ENCODE measurements at regions not wholly inside any gene's neighbourhood (a gene's known extent, or its start where the extent isn't known, plus 50 kb on each side); places are given as distances from the start of the nearest gene placed in this dataset.

GRCh38 chr20:24796236-24796635 lies 152.8 kb upstream of the CST7 start:
- DNase-seq (ENCODE audit: low spot score) = no peak

GRCh38 chr20:24797113-24797512 lies 152.0 kb upstream of the CST7 start:
- DNase-seq (ENCODE audit: low spot score) = no peak

- no peak for DNase-seq (ENCODE audit: low spot score)
Observed at GRCh38 chr20:24797745-24798655, 151.1 kb upstream of the CST7 start.

DNA sequence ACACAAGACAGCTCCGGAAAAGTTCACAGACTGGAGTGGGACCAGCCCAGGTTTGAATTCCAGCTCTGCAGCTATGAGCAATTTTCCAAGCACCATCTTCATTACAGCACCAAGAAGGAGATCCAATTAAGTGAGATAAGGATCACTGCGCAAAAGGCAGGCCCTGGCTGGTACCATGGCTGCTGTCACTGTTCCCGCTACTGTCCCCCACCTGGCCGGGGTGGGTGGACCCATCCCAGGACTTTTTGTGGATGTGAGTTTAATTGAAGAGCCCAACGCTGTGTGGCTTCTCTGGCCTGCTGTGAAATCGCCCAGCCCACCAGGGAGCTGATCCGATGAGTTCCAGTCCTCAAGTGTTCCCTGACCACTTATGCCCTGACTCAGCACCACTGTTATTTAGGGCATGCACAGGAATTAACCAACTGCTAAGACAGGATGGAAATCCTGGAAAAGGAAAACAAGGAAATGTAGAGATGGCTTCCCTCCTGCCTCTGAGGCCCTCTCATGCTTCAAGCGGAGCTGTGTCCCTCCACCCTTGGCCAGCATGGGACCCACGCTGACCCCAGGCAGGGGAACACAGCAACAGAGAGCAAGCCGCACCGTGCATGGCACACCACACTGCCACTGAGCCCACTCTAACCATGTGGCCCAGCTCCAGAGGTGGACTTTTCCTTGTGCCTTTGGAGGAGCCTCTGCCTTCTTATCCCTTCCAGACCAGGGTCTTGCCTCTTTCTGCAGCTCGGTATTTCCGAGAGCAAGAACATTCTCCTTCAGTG lies 150.0 kb upstream of the CST7 start:
- DNase-seq (ENCODE audit: low spot score) = no peak

GRCh38 chr20:24799971-24800580 lies 149.0 kb upstream of the CST7 start:
- no peak for DNase-seq (ENCODE audit: low spot score)

DNA sequence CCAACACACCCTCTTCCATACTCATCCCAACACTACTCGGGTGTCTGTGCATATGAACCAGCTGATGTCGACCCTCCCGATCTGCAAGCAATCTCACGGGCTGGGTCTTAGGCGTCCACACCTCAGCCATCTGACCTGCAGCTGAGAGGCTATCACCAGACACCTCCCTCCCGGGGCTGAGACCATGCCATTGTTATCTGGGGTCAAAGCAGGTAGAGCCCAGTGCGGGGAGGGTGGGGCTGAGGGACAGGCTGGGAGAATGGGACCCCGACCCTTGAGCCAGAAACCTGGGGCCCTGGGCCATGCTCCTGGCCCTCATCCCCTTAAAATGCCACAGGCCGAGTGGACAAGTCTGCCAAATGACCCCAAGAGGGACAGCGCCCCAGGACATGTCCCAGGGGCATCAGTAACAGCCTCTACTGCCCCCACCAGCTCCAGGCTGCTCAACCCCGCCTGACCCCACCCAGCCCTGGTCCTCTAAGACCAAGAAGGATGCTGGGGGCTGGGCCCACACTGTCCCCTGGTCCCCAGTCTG lies 146.7 kb upstream of the CST7 start:
- DNase-seq (ENCODE audit: low spot score) = no peak

GRCh38 chr20:24804481-24805206 lies 144.4 kb upstream of the CST7 start:
- DNase-seq (ENCODE audit: low spot score) = no peak

- no peak for DNase-seq (ENCODE audit: low spot score)
Observed at GRCh38 chr20:24805456-24806238, 143.4 kb upstream of the CST7 start.

DNA sequence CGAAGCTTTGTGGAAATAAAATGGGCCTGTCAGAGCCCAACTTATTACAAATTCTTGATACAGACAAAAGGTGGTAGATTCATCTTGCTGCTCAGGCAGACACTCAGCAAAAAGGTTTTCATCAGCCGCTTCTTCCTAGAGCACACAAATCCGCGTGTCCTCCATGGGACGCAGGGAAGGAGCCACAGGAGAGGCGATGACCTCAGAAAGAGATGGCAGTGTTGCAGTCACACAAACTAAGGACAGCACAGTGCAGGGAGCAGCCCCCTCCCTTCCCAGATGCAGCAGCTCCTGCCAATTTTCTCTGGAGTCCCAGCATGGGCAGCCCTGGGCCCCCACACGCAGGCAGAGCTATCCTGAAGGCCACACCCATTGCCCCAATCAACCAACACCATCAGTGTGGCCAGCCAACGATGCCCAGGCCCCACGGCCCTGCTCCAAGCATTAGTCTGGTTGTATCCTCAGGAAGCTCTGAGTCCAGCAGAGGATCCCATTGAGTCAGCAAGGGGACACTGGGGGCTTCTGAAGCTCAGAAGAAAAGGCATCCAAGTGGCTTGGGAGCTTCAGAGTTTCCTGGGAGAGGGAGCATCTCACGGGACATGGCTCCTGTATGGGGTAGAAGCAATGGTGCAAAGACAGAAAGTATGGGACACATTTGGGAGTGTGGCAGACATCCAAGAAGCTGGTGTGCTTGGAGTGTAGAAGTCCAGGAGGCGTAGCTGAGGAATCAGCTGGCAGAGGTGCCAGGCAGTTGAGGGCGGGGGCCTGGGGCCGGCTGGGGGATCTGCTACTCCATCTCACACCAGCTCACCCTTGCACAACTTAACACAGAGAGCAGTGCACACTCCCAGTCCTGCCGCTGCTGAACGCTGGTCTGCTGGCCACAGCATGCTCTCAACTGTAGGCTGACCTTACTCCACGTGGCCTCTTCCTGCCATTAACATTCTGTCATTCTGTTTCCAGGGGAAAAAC lies 142.1 kb upstream of the CST7 start:
- no peak for DNase-seq (ENCODE audit: low spot score)

- no peak for DNase-seq (ENCODE audit: low spot score)
Observed at GRCh38 chr20:24808616-24809015, 140.5 kb upstream of the CST7 start.

DNA sequence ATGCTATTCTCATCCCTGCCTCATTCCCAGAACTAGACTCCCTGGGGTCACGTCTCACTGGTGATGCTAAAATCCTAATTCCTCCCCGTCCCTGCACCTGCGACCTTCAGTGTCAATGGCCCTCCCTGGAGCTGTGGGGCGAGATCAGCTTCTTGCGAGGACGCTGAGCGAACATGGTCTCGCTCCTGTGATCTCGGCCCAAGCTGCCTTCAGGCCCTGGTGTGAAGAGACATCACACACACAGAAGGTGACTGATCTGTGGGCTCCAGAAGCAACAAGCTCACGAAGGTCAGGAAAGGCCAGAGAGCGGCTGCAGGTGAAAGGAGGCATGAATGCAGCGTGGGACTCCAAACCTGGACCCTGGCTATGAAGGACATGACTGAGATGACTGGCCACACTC lies 139.5 kb upstream of the CST7 start:
- no peak for DNase-seq (ENCODE audit: low spot score)

- DNase-seq (ENCODE audit: low spot score) = no peak
Observed at GRCh38 chr20:24810676-24811407, 138.2 kb upstream of the CST7 start.

- DNase-seq (ENCODE audit: low spot score) = no peak
Observed at GRCh38 chr20:24812373-24812772, 136.7 kb upstream of the CST7 start.

DNA sequence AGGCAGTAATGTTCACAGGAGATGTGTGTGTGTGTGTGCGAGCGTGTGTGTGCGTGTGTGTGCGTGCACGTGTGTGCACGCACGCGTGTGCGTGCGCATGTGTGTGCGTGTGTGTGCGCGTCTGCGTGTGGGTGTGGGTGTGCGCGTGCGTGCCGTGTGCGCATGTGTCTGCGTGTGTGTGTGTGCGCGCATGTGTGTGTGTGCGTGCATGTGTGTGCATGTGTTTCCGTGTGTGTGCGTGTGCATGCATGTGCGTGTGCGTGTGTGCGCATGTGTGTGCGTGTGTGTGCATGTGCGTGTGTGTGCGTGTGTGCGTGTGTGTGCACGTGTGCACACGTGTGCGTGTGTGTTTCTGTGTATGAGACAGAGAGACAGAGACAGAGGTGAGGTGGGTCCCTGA lies 136.0 kb upstream of the CST7 start:
- no peak for DNase-seq (ENCODE audit: low spot score)

DNA sequence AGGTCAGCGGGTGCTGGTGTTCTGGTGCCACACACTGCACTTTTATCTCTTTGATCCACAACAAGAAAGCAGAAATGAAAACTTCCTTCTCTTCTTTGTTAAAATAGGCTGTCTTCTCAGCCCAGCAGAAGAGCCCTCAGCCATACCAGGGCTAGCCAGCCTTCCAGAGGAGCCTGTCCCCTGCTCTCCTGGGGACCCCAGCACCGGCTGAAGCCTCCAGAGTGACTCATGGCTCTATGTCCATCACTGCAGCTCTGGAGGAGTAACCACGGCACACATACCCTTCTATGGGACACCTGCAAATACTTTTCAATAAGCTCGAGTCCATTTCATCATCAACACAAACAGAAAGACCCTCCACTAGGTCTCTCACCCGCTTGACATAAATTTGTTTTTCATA lies 135.6 kb upstream of the CST7 start:
- DNase-seq (ENCODE audit: low spot score) = no peak

DNA sequence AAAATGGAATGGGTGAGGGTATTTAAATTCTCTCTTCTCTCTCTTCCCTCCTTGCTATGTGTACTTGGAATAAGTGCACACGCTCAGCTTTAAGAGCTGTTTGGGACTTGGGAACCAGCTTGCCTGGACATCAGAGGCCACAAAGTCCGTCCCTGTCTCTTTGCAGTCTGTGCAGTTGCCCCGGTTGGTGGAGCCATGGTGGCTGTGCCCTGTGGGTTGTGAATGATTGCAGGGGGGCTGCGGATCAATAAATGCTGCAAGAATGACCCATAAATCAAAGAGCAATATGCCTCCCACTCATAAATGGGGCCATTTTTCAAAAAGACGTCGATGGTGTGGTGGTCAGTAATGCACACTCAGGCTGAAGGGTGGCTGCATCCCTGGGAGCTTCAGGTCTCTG lies 135.1 kb upstream of the CST7 start:
- no peak for DNase-seq (ENCODE audit: low spot score)

DNA sequence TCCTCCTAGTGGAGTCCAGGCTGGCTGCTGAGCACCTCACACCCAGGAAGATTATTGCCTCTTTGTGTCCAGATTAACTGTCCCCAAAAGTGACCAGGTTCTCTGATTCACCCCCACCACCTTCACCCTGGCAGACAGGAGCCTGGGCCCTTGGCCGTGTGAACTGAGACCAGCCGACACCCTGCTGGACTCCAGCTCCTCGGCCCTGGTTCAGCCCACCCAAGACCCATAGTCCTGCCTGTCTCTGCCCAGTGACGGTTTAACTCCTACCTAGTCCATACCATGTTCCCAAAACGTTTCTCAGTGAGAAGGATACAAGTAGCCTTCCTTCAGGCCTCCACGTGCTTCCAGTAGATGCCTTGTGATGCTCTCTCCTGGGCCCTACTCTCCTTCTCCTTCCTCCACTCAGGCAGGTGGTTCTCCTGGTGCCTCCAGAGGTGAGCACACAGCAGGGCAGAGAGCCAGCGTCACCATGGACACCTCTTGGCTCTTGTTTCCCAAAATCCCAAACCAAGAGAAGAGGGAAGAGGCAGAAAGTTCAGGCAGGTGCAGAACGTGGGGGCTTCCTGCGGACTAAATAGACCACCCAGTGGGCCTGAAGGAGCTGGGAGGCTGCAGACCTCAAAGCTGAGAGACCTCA lies 134.4 kb upstream of the CST7 start:
- DNase-seq (ENCODE audit: low spot score) = no peak

DNA sequence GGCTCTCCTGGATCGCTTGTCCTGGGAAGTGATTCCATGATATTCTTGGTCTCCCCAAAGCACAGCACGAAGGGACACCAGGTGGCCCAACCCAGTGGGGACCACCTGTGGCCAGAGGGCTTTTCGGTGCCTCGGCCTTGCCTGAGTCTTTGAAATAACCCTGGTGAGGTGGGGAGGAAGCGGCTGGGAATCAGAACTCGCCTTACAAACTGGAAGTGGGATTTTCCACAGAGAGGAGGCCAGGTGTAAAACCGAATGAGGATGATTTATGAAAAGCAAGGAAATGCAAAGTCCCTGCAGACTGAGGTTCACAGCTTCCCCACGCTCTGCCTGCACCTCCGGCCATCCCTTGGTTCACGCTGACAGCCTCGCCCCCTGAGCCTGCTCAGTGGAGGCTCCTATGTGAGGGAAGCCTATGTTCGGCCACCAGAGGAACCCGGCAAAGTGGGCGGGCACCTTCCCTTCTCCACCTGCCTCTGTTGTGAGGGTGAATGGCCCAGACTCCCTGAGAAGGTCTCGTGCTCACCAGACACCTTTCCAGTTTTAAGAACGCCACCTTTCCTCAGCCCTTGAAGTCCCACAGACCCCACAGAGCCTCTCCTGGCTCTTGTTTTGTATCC lies 133.8 kb upstream of the CST7 start:
- no peak for DNase-seq (ENCODE audit: low spot score)

Data from cerebellar cortex (tissue), 1 donor.